ENCODE measurements at regions not wholly inside any gene's neighbourhood (a gene's known extent, or its start where the extent isn't known, plus 50 kb on each side); places are given as distances from the start of the nearest gene placed in this dataset.

GRCh38 chr5:148739023-148739422 is 84.7 kb upstream of the HTR4 start:
- TF ChIP-seq EZH2 (IDR thresholded peaks at IDR 0.05; ENCODE audit: borderline replicate concordance, low read depth, low read length, severe bottlenecking), result no peak
- TF ChIP-seq, protein P1, sequence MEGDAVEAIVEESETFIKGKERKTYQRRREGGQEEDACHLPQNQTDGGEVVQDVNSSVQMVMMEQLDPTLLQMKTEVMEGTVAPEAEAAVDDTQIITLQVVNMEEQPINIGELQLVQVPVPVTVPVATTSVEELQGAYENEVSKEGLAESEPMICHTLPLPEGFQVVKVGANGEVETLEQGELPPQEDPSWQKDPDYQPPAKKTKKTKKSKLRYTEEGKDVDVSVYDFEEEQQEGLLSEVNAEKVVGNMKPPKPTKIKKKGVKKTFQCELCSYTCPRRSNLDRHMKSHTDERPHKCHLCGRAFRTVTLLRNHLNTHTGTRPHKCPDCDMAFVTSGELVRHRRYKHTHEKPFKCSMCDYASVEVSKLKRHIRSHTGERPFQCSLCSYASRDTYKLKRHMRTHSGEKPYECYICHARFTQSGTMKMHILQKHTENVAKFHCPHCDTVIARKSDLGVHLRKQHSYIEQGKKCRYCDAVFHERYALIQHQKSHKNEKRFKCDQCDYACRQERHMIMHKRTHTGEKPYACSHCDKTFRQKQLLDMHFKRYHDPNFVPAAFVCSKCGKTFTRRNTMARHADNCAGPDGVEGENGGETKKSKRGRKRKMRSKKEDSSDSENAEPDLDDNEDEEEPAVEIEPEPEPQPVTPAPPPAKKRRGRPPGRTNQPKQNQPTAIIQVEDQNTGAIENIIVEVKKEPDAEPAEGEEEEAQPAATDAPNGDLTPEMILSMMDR (IDR thresholded peaks at IDR 0.05; ENCODE audit: borderline replicate concordance, extremely low read depth, low read length, poor library complexity, severe bottlenecking), result no peak
- Histone ChIP-seq H3K79me2 (ENCODE audit: insufficient read depth, low read length) (no peaks in the 10 kb centered on the region), H2AFZ (ENCODE audit: low read depth, low read length) (no peak overlapping the region), H4K20me1 (ENCODE audit: insufficient read depth, low read length) (no peaks in the 10 kb centered on the region), H3K4me3 (ENCODE audit: low read depth in 1 of 2, low read length in 2 of 2) (no peak overlapping the region), H3K27me3 (ENCODE audit: insufficient read depth, low read length, poor library complexity) (peaks cover 10% of the 10 kb centered on the region), H3K9me3 (ENCODE audit: insufficient read depth, low read length, severe bottlenecking) (no peaks in the 10 kb centered on the region), H3K36me3 (ENCODE audit: insufficient read depth, low read length) (no peaks in the 10 kb centered on the region), H3K4me1 (ENCODE audit: insufficient read depth, low read length) (no peaks in the 10 kb centered on the region), H3K9ac (ENCODE audit: low read depth, low read length) (no peak overlapping the region), H3K27ac (ENCODE audit: low read length) (no peak overlapping the region), H3K4me2 (ENCODE audit: insufficient read depth, low read length) (no peak overlapping the region)
- DNase-seq (no peak), ATAC-seq (ENCODE audit: insufficient read depth, low read depth) (no peak)

GRCh38 chr5:148739524-148739923 is 85.2 kb upstream of the HTR4 start:
- Histone ChIP-seq H3K27me3 (ENCODE audit: insufficient read depth, low read length, poor library complexity) (peaks cover 10% of the 10 kb centered on the region), H3K9ac (ENCODE audit: low read depth, low read length) (no peak overlapping the region), H3K4me1 (ENCODE audit: insufficient read depth, low read length) (no peaks in the 10 kb centered on the region), H2AFZ (ENCODE audit: low read depth, low read length) (no peak overlapping the region), H3K79me2 (ENCODE audit: insufficient read depth, low read length) (no peaks in the 10 kb centered on the region), H3K4me2 (ENCODE audit: insufficient read depth, low read length) (no peak overlapping the region), H3K4me3 (ENCODE audit: low read depth in 1 of 2, low read length in 2 of 2) (no peak overlapping the region), H3K27ac (ENCODE audit: low read length) (no peak overlapping the region), H3K9me3 (ENCODE audit: insufficient read depth, low read length, severe bottlenecking) (no peaks in the 10 kb centered on the region), H3K36me3 (ENCODE audit: insufficient read depth, low read length) (no peaks in the 10 kb centered on the region), H4K20me1 (ENCODE audit: insufficient read depth, low read length) (no peaks in the 10 kb centered on the region)
- TF ChIP-seq, protein P1 (IDR thresholded peaks at IDR 0.05; ENCODE audit: borderline replicate concordance, extremely low read depth, low read length, poor library complexity, severe bottlenecking), result no peak
- TF ChIP-seq EZH2 (IDR thresholded peaks at IDR 0.05; ENCODE audit: borderline replicate concordance, low read depth, low read length, severe bottlenecking), result no peak
- no peak for ATAC-seq (ENCODE audit: insufficient read depth, low read depth)
- DNase-seq, result no peak

DNA sequence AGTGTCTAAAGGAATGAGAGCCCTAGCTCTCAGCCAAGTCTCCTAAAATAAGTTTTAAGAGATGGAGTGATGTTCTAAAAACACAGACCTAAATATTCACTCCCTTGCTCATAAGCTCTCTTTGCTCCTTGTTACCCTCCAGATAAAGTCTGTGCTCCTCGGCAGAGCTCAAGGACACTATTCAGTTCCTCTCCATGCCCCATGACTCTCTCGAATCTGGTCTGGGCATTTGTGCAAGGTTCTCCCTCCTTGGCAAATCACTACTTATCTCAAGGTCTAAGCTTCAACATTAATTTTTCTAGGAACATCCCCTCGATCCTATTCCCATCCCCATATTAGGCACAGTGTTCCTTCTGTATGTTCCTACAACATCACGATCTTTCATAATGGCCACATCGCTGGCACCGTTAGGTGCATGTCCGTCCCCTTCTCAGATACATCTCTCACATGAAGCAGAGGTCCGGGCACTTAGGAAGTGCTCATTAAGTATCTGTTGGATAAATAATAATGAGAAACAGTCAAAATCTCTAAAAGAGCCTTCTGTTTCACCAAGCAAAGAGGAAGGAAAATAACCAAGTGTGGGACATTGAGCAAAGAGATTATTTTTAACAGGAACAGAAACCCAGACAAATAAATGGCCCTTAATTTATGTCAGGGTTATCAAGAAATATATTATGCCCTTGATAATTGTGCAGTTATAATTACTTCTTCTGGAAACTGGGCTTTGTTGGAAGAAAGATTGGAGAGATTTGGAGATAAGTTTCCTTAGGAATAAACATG is 85.9 kb upstream of the HTR4 start:
- Histone ChIP-seq H3K4me2 (ENCODE audit: insufficient read depth, low read length) (no peak overlapping the region), H3K27ac (ENCODE audit: low read length) (no peak overlapping the region), H3K4me3 (ENCODE audit: low read depth in 1 of 2, low read length in 2 of 2) (no peak overlapping the region), H3K36me3 (ENCODE audit: insufficient read depth, low read length) (no peaks in the 10 kb centered on the region), H4K20me1 (ENCODE audit: insufficient read depth, low read length) (no peaks in the 10 kb centered on the region), H3K4me1 (ENCODE audit: insufficient read depth, low read length) (no peaks in the 10 kb centered on the region), H3K27me3 (ENCODE audit: insufficient read depth, low read length, poor library complexity) (peaks cover 10% of the 10 kb centered on the region), H3K79me2 (ENCODE audit: insufficient read depth, low read length) (no peaks in the 10 kb centered on the region), H3K9ac (ENCODE audit: low read depth, low read length) (no peak overlapping the region), H3K9me3 (ENCODE audit: insufficient read depth, low read length, severe bottlenecking) (no peaks in the 10 kb centered on the region), H2AFZ (ENCODE audit: low read depth, low read length) (no peak overlapping the region)
- TF ChIP-seq EZH2 (IDR thresholded peaks at IDR 0.05; ENCODE audit: borderline replicate concordance, low read depth, low read length, severe bottlenecking), result no peak
- TF ChIP-seq, protein P1 (IDR thresholded peaks at IDR 0.05; ENCODE audit: borderline replicate concordance, extremely low read depth, low read length, poor library complexity, severe bottlenecking), result no peak
- ATAC-seq (ENCODE audit: insufficient read depth, low read depth), result no peak
- no peak for DNase-seq
